GM12878 (cell line): ENCODE measurements at regions not wholly inside any gene's neighbourhood (a gene's known extent, or its start where the extent isn't known, plus 50 kb on each side); places are given as distances from the start of the nearest gene placed in this dataset.

Source experiments
- ATAC-seq: fragments of 200-7000 bp; cut with Tn5 transposase; 3 replicates; pipeline ENCODE4 v1.9.1; 2020; ENCODE audit warnings: mild to moderate bottlenecking, moderate library complexity
- BruUV-seq: library from RNA; stranded (reverse); fragments of 400-500 nt; replicated peaks from 2 replicates; lab custom pipeline; 2021; lab: Mats Ljungman, UMichigan
- CTCF ChIA-PET: fragments of 300-600 bp; sonication (Branson Sonifier 250); formaldehyde crosslinking; extraction: SDS; loops from one replicate; lab custom pipeline; 2021; ENCODE audit warnings: inconsistent platforms; lab: Yijun Ruan, JAX
- POLR2A ChIA-PET: fragments of 350-600 bp; formaldehyde crosslinking; extraction: SDS; loops from one replicate; lab custom pipeline; 2021; ENCODE audit warnings: inconsistent platforms; lab: Charles Lee
- RAD21 ChIA-PET: fragments of 300-600 bp; sonication (Branson Sonifier 250); formaldehyde crosslinking; loops from one replicate; lab custom pipeline; 2023; ENCODE audit warnings: antibody characterized with exemption; ENCODE audit not compliant: unreplicated experiment; lab: Charles Lee
- SMC1A ChIA-PET: fragments of 300-600 bp; sonication (Branson Sonifier 250); formaldehyde crosslinking; loops from one replicate; lab custom pipeline; 2023; ENCODE audit not compliant: unreplicated experiment, uncharacterized antibody; lab: Charles Lee
- DNase-seq: peaks from one replicate; pipeline ENCODE4 v3.0.0-alpha.2; 2011; ENCODE audit warnings: low read depth, low spot score
- FAIRE-seq: peaks from 3 replicates; lab custom pipeline; 2011; peaks lifted over from hg19 to GRCh38; lab: Jason Lieb, UNC
- H2AFZ ChIP-seq: 2 replicates; pipeline ENCODE4 v1.6.0; 2011; ENCODE audit warnings: low read depth, low read length, control low read depth; ENCODE audit not compliant: control insufficient read depth
- H3K27ac ChIP-seq: 2 replicates; pipeline ENCODE4 v1.5.1; 2011; ENCODE audit warnings: control low read depth; ENCODE audit not compliant: control insufficient read depth, insufficient read depth
- H3K27me3 ChIP-seq, 2 experiments: replicated peaks in 1 of 2; 2 replicates each; pipeline versions ENCODE4 v1.6.0 to v1.6.1; 2011; ENCODE audit warnings: low read length in 1 of 2; ENCODE audit not compliant: control insufficient read depth in 2 of 2, insufficient read depth in 2 of 2
- H3K36me3 ChIP-seq, 2 experiments: 2 replicates each; pipeline ENCODE4 v1.5.1; 2011; ENCODE audit warnings: low read length in 1 of 2; ENCODE audit not compliant: control insufficient read depth in 2 of 2, insufficient read depth in 2 of 2
- H3K4me1 ChIP-seq: 2 replicates; pipeline ENCODE4 v1.6.1; 2011; ENCODE audit warnings: mild to moderate bottlenecking, low read length, moderate library complexity, mixed read lengths; ENCODE audit not compliant: control insufficient read depth, insufficient read depth
- H3K4me2 ChIP-seq: 2 replicates; pipeline ENCODE4 v1.6.0; 2011; ENCODE audit warnings: control low read depth; ENCODE audit not compliant: control insufficient read depth, insufficient read depth
- H3K4me3 ChIP-seq: fragments of 200-600 bp; sonication (generic); 2 replicates; pipeline ENCODE4 v1.5.1; 2016
- H3K79me2 ChIP-seq: 2 replicates; pipeline ENCODE4 v1.6.0; 2011; ENCODE audit warnings: low read length; ENCODE audit not compliant: control insufficient read depth, insufficient read depth
- H3K9ac ChIP-seq: 2 replicates; pipeline ENCODE4 v1.8.0; 2011; ENCODE audit warnings: low read length, control low read depth, mixed read lengths; ENCODE audit not compliant: control insufficient read depth, insufficient read depth
- H3K9me3 ChIP-seq: replicated peaks from 3 replicates; pipeline ENCODE4 v1.5.1; 2011; ENCODE audit warnings: mild to moderate bottlenecking, low read length; ENCODE audit not compliant: control insufficient read depth, insufficient read depth
- H4K20me1 ChIP-seq: 2 replicates; pipeline ENCODE4 v1.6.0; 2011; ENCODE audit not compliant: control insufficient read depth, insufficient read depth
- ATF3 ChIP-seq: IDR thresholded peaks from 2 replicates; pipeline ENCODE4 v1.6.1; 2011; ENCODE audit warnings: low read depth, mild to moderate bottlenecking, low read length, moderate library complexity, borderline replicate concordance; ENCODE audit errors: extremely low read depth
- E2F4 ChIP-seq: IDR thresholded peaks from 2 replicates; pipeline ENCODE4 v1.6.1; 2012; ENCODE audit warnings: low read depth, low read length, improper control_type of control experiment
- FOXK2 ChIP-seq: fragments of 450-650 bp; IDR thresholded peaks from 2 replicates; pipeline ENCODE4 v1.6.1; 2017; ENCODE audit warnings: mild to moderate bottlenecking, moderate library complexity
- NR2C2 ChIP-seq: IDR thresholded peaks from 2 replicates; pipeline ENCODE4 v1.6.1; 2011; ENCODE audit warnings: borderline replicate concordance, low read depth; ENCODE audit not compliant: control insufficient read depth, insufficient read length
- RB1 ChIP-seq: fragments of 450-650 bp; formaldehyde crosslinking; IDR thresholded peaks from 2 replicates; pipeline ENCODE4 v1.6.1; 2017; ENCODE audit warnings: mild to moderate bottlenecking, borderline replicate concordance
- RELB ChIP-seq: fragments of 450-650 bp; IDR thresholded peaks from 2 replicates; pipeline ENCODE4 v1.6.1; 2017; ENCODE audit warnings: low read depth, mild to moderate bottlenecking, moderate library complexity
- SPI1 ChIP-seq: IDR thresholded peaks from 2 replicates; pipeline ENCODE4 v1.6.1; 2011; ENCODE audit warnings: low read depth, mild to moderate bottlenecking, low read length, moderate library complexity, borderline replicate concordance; ENCODE audit not compliant: insufficient read depth
- SREBF2 ChIP-seq: IDR thresholded peaks from 2 replicates; pipeline ENCODE4 v1.6.1; 2012; ENCODE audit warnings: mild to moderate bottlenecking, low read length
- STAT1 ChIP-seq: fragments of 450-650 bp; conservative IDR thresholded peaks from 2 replicates; pipeline ENCODE4 v1.6.1; 2014; ENCODE audit warnings: antibody characterized with exemption, mild to moderate bottlenecking
- SUZ12 ChIP-seq: fragments of 200-600 bp; sonication (generic); IDR thresholded peaks from one replicate; pipeline ENCODE4 v1.6.1; 2018; ENCODE audit warnings: antibody characterized with exemption, mild to moderate bottlenecking; ENCODE audit not compliant: unreplicated experiment
- ZNF384 ChIP-seq: IDR thresholded peaks from 2 replicates; pipeline ENCODE4 v1.6.1; 2012; ENCODE audit warnings: low read depth, mild to moderate bottlenecking, low read length, improper control_type of control experiment, borderline replicate concordance
- WGBS: methylation state at CpG from one replicate; pipeline ENCODE4 v1.1.6; 2016; ENCODE audit warnings: low lambda C conversion rate; ENCODE audit not compliant: insufficient replicate concordance, insufficient coverage; ENCODE audit errors: missing lambda C conversion rate; 5-methylcytosine and 5-hydroxymethylcytosine counted together
- in situ Hi-C: fragments of 300-500 bp; cut with MboI; formaldehyde crosslinking; loops from 9 replicates; pipeline ENCODE4 v1.14.3; 2018; ENCODE audit warnings: mixed read lengths
- intact Hi-C: fragments of 100-400 bp; cut with micrococcal nuclease; formaldehyde crosslinking; loops from one replicate; pipeline ENCODE4 v1.14.2; 2022; ENCODE audit not compliant: unreplicated experiment

GRCh38 chr11:21814169-21814568 is 378.7 kb upstream of the ANO5 start (continued):
- TF ChIP-seq E2F4, result no peak
- TF ChIP-seq FOXK2, result no peak

- CTCF ChIA-PET, result no interaction called here
- intact Hi-C loops, result no loop called here
- Histone ChIP-seq H3K9ac (no peak overlapping the region), H4K20me1 (no peaks in the 10 kb centered on the region), H3K4me1 (no peaks in the 10 kb centered on the region), H2AFZ (no peak overlapping the region), H3K79me2 (no peaks in the 10 kb centered on the region), H3K27ac (no peak overlapping the region), H3K4me3 (no peak overlapping the region), H3K4me2 (no peak overlapping the region), H3K27me3 (no peaks in the 10 kb centered on the region), H3K36me3 (no peaks in the 10 kb centered on the region), H3K9me3 (no peaks in the 10 kb centered on the region)
- POLR2A ChIA-PET, result no interaction called here
- ATAC-seq (peak; percentile 55), FAIRE-seq (no peak), DNase-seq (no peak)
- no TSS peak for BruUV-seq
- SMC1A ChIA-PET, result no interaction called here
- TF ChIP-seq SREBF2 (no peak), SUZ12 (no peak), ZNF384 (no peak)
- in situ Hi-C loops, result no loop called here
- RAD21 ChIA-PET, result no interaction called here
- 0% methylated on average over 3 of the region's 3 CpGs for WGBS
Observed at GRCh38 chr11:21817696-21818095, 375.2 kb upstream of the ANO5 start.

- BruUV-seq, result no TSS peak
- no peaks in the 10 kb centered on the region for H3K36me3 ChIP-seq
- TF ChIP-seq RELB, result no peak
- no peak for TF ChIP-seq RB1
- no peak for TF ChIP-seq ATF3
- no peak for TF ChIP-seq NR2C2
- no peak for TF ChIP-seq SPI1
- TF ChIP-seq STAT1, result no peak
Observed at GRCh38 chr11:21820176-21820575, 372.7 kb upstream of the ANO5 start.

More at GRCh38 chr11:21820176-21820575, 372.7 kb upstream of the ANO5 start:
- Histone ChIP-seq H3K4me3 (no peak overlapping the region), H3K79me2 (no peaks in the 10 kb centered on the region), H3K4me2 (no peak overlapping the region), H3K4me1 (no peaks in the 10 kb centered on the region), H3K27me3 (no peaks in the 10 kb centered on the region), H3K27ac (no peak overlapping the region), H4K20me1 (no peaks in the 10 kb centered on the region), H3K9me3 (no peaks in the 10 kb centered on the region), H3K9ac (no peak overlapping the region), H2AFZ (no peak overlapping the region)
- in situ Hi-C loops (no loop called here), intact Hi-C loops (no loop called here)
- ChIA-PET CTCF (no interaction called here), POLR2A (no interaction called here), SMC1A (no interaction called here), RAD21 (no interaction called here)
- DNase-seq, result no peak
- no peak for ATAC-seq
- no peak for FAIRE-seq
